Anterior cingulate cortex (tissue), 58 donors: ENCODE measurements at regions not wholly inside any gene's neighbourhood (a gene's known extent, or its start where the extent isn't known, plus 50 kb on each side); places are given as distances from the start of the nearest gene placed in this dataset.

Experiments used
- DNase-seq, 58 donors: peaks; one replicate each; lab custom pipeline; 2025; lab: John Stamatoyannopoulos, UW

DNA sequence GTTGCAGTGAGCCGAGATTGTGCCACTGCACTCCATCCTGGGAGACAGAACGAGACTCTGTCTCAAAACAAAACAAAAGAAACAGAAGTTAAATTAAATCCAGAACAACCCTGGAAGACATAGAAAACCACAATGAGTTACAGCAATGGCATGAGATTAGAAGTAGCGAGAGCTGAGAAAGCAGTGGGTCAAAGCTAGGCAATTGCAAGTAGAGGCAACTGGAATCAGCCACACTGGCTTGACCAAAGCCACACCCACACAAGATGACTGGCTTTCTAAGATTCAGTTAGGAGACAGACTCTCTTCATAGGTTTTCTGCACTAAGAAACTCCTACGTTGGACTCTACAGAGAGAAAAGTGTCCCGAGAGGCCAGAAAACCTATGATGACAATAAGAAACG, 443.0 kb downstream of the GPM6A start:
- no peak for DNase-seq

GRCh38 chr4:175371091-175371490, 441.0 kb downstream of the GPM6A start:
- DNase-seq = no peak

DNA sequence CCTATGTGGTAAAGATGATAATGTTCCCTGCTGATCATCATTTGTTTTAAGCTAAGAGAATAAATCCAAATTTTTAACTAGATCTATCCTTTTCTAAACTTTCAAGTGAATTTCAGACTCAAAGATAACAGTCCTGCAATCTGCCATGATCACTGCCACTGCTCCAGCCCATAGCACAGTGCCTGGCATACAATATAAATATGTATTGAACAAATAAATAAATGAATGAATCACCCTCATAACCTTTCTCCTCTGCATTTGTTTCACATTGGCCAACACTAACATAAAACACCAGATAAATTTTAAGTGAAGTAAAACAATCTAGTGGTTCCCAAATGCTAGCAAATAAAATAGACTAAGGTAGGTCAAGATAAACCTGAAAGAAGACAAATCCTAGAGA, 439.0 kb downstream of the GPM6A start:
- DNase-seq = no peak

- DNase-seq = no peak
Measured at GRCh38 chr4:175374459-175374858, 437.6 kb downstream of the GPM6A start.

DNA sequence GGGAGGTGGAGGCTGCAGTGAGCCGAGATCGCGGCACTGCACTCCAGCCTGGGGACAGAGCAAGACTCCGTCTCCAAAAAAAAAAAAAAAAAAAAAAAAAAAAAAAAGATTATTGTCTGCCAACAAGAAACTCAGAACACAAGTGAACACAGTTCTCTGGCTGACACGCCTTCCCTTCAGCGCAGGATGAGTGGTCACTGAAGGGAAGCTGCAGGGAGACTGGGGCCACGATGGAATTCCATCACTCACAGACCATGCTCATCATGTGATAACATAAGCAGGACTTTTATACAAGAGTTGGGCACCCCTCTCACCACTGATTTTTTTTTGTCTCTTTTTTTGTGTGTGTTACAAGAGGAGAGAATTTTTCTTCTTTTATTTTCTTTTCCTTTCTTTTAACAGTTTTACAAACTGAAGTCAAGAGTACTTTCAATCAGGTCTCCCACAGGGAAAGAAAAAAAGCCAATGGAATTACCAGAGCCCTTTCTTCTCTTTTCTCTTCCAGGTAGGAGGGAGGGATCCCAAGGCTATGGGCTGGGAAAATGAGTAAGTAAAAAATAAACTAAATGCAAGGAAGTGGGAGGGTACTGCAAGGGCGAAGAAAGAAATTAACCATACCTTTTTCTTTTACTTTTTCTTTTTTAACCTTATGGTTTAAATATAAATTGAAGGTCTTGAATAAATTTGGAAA, 435.6 kb downstream of the GPM6A start:
- no peak for DNase-seq

- DNase-seq = no peak
Measured at GRCh38 chr4:175377203-175377602, 434.9 kb downstream of the GPM6A start.

GRCh38 chr4:175378372-175378771, 433.7 kb downstream of the GPM6A start:
- DNase-seq = no peak

DNA sequence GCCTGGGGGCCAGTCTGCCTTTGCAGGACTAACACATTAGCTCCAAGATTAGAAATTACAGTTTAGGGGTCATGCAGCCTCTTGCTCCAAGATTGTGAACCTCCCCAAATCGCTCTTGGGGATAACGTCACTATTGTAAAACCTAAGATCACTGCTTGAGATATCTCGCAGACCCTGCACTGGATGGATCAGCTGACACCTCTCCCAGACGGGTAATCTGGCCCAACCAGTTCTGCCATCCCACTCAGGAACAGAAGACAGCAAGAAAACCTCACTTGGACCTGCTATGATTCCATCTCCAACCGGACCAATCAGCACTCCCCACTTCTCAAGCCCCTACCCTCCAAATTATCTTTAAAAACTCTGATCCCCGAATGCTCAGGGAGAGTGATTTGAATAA, 431.2 kb downstream of the GPM6A start:
- DNase-seq = no peak

DNA sequence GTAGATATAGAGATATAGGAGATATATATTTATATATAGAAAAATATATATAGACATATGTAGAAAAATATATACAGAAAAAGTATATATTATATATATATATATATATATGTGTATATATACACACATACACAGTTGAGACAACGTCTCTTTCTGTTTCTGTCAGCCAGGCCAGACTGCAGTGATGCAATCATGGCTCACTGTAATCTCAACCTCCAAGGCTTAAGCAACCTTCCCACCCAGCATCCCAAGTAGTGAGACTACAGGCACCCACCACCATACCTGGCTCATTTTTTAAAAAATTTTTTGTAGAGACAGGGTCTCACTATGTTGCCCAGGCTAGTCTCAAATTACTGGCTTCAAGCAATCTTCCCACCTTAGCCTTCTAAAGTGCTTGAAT, 426.3 kb downstream of the GPM6A start:
- no peak for DNase-seq

DNA sequence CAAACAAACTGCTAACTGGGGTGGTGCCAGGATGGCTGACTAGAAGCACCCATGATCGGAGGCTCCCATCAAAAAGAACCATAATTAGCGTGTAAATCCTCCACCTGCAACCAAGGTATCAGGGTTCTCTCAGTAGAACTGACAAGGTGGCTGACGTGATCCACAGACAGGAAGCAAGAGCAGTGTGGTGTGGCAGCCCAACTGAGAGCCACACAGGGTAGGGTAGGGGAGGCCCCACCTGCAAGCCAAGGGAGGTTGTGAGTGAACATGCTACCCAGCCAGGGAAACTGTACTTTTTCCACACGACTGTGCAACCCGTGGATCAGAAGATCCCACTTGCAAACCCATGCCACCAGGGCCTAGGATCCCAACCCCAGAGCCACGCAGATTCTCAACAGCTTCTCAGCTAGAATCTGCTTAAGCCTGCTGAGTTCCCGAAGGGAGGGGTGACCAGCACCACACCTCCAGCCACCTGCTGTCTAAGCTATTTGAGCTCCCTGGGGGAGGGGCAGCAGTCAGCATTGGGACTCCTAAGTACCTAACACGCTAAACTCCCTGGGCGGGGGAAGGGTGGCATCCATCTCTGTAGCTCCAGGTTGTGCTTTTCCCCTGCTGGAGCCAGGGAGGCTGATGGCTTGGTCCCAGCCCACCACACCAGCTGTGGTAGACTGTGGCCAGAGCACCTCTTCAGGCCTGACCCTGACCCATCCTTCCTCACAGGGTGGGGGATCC, 425.1 kb downstream of the GPM6A start:
- DNase-seq = no peak

DNA sequence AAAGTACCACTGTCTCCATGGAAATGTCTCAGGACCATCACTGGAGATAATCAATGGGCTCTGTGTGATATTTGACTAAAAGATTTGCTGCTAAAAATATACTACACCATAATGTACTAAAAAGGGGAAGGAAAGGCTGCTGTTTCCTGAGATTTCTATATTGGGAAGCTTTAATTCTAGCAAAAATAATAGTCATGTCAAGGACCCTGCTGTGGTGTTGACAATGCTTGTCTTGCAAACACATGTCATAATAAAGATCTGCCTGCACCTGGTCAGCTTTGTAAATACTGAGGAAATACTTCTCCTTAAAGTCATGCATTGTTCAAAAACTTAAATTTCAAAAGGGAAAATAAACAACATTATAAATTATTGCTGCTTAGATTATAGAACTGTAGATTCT, 417.9 kb downstream of the GPM6A start:
- DNase-seq = no peak

- no peak for DNase-seq
Measured at GRCh38 chr4:175405961-175406360, 406.1 kb downstream of the GPM6A start.

- no peak for DNase-seq
Measured at GRCh38 chr4:175407926-175408325, 404.1 kb downstream of the GPM6A start.

GRCh38 chr4:175411251-175411650, 400.8 kb downstream of the GPM6A start:
- no peak for DNase-seq

DNA sequence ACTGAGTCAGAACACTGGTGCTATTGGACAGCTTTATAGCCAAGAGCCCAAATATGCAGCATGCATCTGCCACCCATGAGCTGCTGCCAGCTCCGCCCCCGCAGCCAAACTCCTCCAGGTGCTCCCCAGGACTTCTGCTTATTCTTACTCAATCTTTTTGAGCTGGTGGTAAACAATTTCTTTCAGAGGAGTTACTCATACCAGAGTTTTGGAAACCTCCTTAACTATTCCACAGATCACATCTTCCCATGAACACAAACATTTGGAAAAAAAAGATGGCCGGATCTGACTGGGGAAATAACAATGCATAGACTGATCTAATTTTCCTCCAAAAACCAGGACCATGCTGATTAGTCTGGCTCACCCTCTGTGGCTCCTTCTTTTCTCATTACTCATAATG, 399.9 kb downstream of the GPM6A start:
- DNase-seq = peak in 24 of 58 donors; percentile 0 to 60 (median 22)

- no peak for DNase-seq
Measured at GRCh38 chr4:175412746-175413145, 399.3 kb downstream of the GPM6A start.

DNA sequence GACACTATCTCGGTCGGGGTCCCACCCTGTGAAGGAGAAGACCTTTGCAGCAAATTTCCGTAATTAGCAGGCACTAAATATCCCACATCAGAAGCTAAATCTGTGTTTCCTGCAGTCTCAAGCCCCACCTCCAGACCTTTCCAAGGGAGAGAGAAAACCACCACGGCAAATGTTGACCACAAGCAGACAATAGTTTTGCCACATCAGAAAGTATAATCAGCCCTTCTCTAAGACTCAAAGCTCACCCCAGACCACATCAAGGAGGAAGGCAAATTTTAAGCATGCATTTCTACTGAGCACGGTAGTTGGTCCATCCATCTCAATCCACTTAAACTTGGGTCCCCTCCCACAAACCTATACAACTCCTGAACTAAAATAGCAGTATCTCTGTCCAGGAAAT, 398.5 kb downstream of the GPM6A start:
- DNase-seq = no peak

DNA sequence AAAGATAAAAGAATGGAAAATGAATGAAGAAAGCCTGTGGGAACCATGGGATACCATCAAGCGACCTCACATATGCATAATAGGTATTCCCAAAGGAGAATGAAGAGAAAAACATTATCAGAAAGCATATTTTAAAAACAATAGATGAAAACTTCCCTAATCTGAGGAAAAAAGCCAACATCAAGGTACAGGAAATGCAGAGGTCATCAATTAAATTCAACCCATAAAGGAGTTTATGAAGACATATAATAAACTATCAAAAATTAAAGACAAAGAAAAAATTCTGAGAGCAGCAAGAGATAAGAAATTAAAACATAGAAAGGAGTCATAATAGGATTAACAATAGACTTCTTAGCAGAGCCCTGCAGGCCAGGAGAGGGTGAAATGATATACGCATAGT, 397.5 kb downstream of the GPM6A start:
- DNase-seq = no peak

DNA sequence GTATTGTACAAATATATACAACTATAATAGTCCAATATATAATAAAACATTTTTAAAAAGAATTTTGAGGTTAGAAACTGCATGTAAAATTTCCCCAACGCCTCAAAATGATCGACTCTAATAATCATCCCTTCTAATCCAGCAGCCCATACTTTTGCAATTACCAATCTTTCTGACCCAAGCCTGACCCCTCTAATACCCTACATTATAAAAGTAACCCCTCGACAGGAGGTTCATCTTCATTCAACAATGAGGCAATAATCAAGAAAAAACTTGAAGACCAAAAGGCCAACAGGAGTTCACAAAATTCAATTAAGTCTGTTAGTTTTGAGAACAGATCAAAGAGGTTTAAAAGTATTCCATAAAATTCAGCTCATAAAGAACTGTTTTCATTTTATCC, 393.5 kb downstream of the GPM6A start:
- DNase-seq = no peak

DNA sequence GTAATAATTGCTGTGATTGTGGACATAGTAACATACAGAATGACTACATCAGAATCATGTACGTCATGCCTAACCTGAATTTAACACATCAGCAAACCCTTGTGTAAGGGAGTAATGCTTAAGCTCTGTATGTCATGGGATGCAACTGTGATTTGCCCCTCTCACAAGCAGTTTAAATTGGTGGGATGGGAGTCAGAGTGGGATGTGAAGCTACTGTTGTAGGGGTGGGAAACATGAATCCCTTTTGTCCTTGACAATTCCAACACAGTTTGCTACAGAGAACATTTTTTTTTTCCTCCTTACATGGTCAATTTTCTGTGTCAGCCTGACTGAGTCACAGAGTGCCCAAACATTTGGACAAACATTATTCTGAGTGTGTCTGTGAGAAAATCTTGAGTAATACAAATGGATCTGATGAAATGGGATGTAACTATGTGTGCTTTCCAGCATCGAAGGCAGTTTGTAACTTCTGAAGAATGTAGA, 392.8 kb downstream of the GPM6A start:
- no peak for DNase-seq

DNA sequence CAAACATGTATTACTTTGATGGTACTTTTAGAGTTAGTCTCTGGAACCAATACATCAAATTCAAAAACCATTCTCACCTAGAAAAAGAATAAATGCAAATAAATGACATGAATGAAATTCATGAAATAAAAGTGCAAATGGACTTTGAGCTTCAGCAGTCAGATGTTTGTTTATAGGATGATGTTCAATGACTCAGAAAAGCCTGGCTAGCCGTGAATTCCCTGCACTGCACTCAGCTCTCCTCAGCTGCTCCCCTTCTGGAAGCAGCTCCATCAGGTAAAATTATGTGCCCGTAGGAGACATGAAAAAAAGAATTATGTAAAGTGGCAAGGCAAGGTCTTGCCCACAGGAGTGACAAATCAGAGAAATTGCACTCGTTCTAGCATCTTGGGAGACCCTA, 390.6 kb downstream of the GPM6A start:
- no peak for DNase-seq

DNA sequence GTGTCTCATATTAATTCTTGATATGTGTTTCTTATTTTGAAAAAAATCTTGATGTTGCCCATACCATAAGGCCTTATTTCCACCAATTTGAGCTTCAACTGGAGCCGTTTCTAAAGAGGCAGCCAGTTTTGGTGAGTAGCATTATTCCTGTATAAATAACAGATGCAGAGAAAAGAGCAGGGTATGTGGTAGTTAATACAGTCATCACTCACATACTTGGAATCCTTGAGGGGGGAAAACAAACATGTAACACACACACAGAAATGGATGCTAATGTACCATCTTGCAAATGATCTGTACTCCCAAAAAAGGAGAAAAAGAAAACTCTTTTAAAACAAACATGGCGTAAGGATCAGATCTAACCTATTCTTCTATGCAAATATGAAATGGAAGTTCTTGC, 389.7 kb downstream of the GPM6A start:
- DNase-seq = no peak
